HEK293T (cell line): ENCODE measurements at regions not wholly inside any gene's neighbourhood (a gene's known extent, or its start where the extent isn't known, plus 50 kb on each side); places are given as distances from the start of the nearest gene placed in this dataset.

Experiments
- BHLHE40 ChIP-seq: fragments of 450-650 bp; IDR thresholded peaks from 2 replicates; pipeline ENCODE4 v1.6.1; 2016; ENCODE audit warnings: mild to moderate bottlenecking, moderate library complexity, borderline replicate concordance
- ELF4 ChIP-seq: fragments of 450-650 bp; IDR thresholded peaks from 2 replicates; pipeline ENCODE4 v1.6.1; 2017; ENCODE audit warnings: antibody characterized with exemption
- FOXM1 ChIP-seq: fragments of 450-650 bp; IDR thresholded peaks from 2 replicates; pipeline ENCODE4 v1.6.1; 2017; ENCODE audit warnings: mild to moderate bottlenecking, borderline replicate concordance
- SP1 ChIP-seq: fragments of 450-650 bp; IDR thresholded peaks from 2 replicates; pipeline ENCODE4 v1.6.1; 2017
- SUZ12 ChIP-seq: fragments of 450-650 bp; IDR thresholded peaks from 2 replicates; pipeline ENCODE4 v1.6.1; 2016; ENCODE audit warnings: mild to moderate bottlenecking

GRCh38 chr15:95293456-95294031 lies 1037.0 kb upstream of the NR2F2 start:
- TF ChIP-seq SUZ12 (no peak), BHLHE40 (no peak), SP1 (no peak), FOXM1 (no peak), ELF4 (no peak)
